SK-N-SH treated with all-trans-retinoic acid at 6 μM for 48 hours (cell line): ENCODE measurements at regions not wholly inside any gene's neighbourhood (a gene's known extent, or its start where the extent isn't known, plus 50 kb on each side); places are given as distances from the start of the nearest gene placed in this dataset.

ENCODE experiments used
- ARNTL ChIP-seq: fragments of 450-650 bp; formaldehyde crosslinking; IDR thresholded peaks from 2 replicates; pipeline ENCODE4 v1.5.0; 2020; ENCODE audit warnings: low read depth, mild to moderate bottlenecking, moderate library complexity, borderline replicate concordance
- CSDC2 ChIP-seq: fragments of 250-450 bp; sonication (Bioruptor Pico); IDR thresholded peaks from 2 replicates; pipeline ENCODE4 v1.5.0; 2020; ENCODE audit warnings: mild to moderate bottlenecking, moderate library complexity
- ESRRG ChIP-seq: fragments of 250-450 bp; sonication (Bioruptor Pico); IDR thresholded peaks from 2 replicates; pipeline ENCODE4 v1.6.1; 2021; ENCODE audit warnings: mild to moderate bottlenecking
- ISL1 ChIP-seq: fragments of 250-450 bp; sonication (Bioruptor Pico); IDR thresholded peaks from 2 replicates; pipeline ENCODE4 v2.1.2; 2022; ENCODE audit warnings: mild to moderate bottlenecking, moderate library complexity
- RARB ChIP-seq: fragments of 250-450 bp; sonication (Bioruptor Pico); IDR thresholded peaks from 2 replicates; pipeline ENCODE4 v1.8.0; 2021; ENCODE audit warnings: mild to moderate bottlenecking, moderate library complexity
- SNAI2 ChIP-seq: fragments of 250-450 bp; sonication (Bioruptor Pico); IDR thresholded peaks from 2 replicates; pipeline ENCODE4 v1.5.0; 2020; ENCODE audit warnings: mild to moderate bottlenecking, moderate library complexity
- ZC3H10 ChIP-seq: fragments of 250-450 bp; sonication (Bioruptor Pico); IDR thresholded peaks from 2 replicates; pipeline ENCODE4 v1.5.1; 2021; ENCODE audit warnings: mild to moderate bottlenecking, moderate library complexity
- ZFP30 ChIP-seq: fragments of 450-650 bp; formaldehyde crosslinking; IDR thresholded peaks from 2 replicates; pipeline ENCODE4 v1.5.0; 2022; ENCODE audit warnings: mild to moderate bottlenecking, moderate library complexity
- ZNF8 ChIP-seq: fragments of 450-650 bp; formaldehyde crosslinking; IDR thresholded peaks from 2 replicates; pipeline ENCODE4 v1.5.0; 2020; ENCODE audit warnings: mild to moderate bottlenecking, moderate library complexity
- TF ChIP-seq, protein P1 (sequence below): fragments of 250-450 bp; sonication (Bioruptor Pico); IDR thresholded peaks from 2 replicates; pipeline ENCODE4 v1.8.0; 2020; ENCODE audit warnings: mild to moderate bottlenecking, moderate library complexity, borderline replicate concordance
- TF ChIP-seq, protein P2 (sequence below): fragments of 250-450 bp; sonication (Bioruptor Pico); IDR thresholded peaks from 2 replicates; pipeline ENCODE4 v1.8.0; 2021; ENCODE audit warnings: low read depth, mild to moderate bottlenecking, moderate library complexity, borderline replicate concordance
- TF ChIP-seq, protein P3 (sequence below): fragments of 250-450 bp; sonication (Bioruptor Pico); IDR thresholded peaks from 2 replicates; pipeline ENCODE4 v1.5.1; 2021; ENCODE audit warnings: mild to moderate bottlenecking, moderate library complexity

DNA sequence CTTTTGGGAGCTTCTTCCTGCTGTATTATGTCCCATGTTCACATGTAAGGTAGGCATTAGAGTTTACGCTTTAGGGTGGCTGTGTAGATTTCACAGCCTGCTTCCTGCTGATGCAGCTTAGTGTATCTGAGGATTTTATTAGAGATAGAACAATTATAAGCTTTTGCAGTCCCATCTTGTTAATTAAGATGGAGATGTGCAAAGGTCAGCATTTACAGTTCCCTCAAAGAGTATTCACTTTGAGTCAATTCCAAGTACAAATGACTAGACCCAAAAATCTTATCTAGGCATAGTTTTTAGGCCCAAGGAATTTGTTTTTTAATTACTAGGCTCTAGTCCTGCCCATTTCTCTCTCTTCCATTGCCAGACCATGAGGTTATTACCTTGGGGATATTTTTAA is 239.9 kb upstream of the PHF14 start:
- TF ChIP-seq, protein P1, sequence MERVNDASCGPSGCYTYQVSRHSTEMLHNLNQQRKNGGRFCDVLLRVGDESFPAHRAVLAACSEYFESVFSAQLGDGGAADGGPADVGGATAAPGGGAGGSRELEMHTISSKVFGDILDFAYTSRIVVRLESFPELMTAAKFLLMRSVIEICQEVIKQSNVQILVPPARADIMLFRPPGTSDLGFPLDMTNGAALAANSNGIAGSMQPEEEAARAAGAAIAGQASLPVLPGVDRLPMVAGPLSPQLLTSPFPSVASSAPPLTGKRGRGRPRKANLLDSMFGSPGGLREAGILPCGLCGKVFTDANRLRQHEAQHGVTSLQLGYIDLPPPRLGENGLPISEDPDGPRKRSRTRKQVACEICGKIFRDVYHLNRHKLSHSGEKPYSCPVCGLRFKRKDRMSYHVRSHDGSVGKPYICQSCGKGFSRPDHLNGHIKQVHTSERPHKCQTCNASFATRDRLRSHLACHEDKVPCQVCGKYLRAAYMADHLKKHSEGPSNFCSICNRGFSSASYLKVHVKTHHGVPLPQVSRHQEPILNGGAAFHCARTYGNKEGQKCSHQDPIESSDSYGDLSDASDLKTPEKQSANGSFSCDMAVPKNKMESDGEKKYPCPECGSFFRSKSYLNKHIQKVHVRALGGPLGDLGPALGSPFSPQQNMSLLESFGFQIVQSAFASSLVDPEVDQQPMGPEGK (CRISPR knock-in tag) = no peak
- TF ChIP-seq ARNTL (CRISPR knock-in tag) (no peak), SNAI2 (CRISPR knock-in tag) (no peak), RARB (CRISPR knock-in tag) (no peak), CSDC2 (CRISPR knock-in tag) (no peak), ZC3H10 (CRISPR knock-in tag) (no peak), ZFP30 (CRISPR knock-in tag) (no peak), ISL1 (CRISPR knock-in tag) (no peak), ESRRG (CRISPR knock-in tag) (no peak), ZNF8 (CRISPR knock-in tag) (no peak)
- TF ChIP-seq, protein P2, sequence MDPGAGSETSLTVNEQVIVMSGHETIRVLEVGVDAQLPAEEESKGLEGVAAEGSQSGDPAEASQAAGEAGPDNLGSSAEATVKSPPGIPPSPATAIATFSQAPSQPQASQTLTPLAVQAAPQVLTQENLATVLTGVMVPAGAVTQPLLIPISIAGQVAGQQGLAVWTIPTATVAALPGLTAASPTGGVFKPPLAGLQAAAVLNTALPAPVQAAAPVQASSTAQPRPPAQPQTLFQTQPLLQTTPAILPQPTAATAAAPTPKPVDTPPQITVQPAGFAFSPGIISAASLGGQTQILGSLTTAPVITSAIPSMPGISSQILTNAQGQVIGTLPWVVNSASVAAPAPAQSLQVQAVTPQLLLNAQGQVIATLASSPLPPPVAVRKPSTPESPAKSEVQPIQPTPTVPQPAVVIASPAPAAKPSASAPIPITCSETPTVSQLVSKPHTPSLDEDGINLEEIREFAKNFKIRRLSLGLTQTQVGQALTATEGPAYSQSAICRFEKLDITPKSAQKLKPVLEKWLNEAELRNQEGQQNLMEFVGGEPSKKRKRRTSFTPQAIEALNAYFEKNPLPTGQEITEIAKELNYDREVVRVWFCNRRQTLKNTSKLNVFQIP = no peak
- TF ChIP-seq, protein P3, sequence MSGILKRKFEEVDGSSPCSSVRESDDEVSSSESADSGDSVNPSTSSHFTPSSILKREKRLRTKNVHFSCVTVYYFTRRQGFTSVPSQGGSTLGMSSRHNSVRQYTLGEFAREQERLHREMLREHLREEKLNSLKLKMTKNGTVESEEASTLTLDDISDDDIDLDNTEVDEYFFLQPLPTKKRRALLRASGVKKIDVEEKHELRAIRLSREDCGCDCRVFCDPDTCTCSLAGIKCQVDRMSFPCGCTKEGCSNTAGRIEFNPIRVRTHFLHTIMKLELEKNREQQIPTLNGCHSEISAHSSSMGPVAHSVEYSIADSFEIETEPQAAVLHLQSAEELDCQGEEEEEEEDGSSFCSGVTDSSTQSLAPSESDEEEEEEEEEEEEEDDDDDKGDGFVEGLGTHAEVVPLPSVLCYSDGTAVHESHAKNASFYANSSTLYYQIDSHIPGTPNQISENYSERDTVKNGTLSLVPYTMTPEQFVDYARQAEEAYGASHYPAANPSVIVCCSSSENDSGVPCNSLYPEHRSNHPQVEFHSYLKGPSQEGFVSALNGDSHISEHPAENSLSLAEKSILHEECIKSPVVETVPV (CRISPR knock-in tag) = no peak
